Naive B cell (primary cell): ENCODE measurements at regions not wholly inside any gene's neighbourhood (a gene's known extent, or its start where the extent isn't known, plus 50 kb on each side); places are given as distances from the start of the nearest gene placed in this dataset.

Source experiments
- ATAC-seq, 2 donors: fragments of 150-1000 bp; cut with Tn5 transposase; 2 replicates each; pipeline ENCODE4 v1.10.0; 2021; ENCODE audit warnings: low read depth in 2 of 2, mild to moderate bottlenecking in 2 of 2, moderate library complexity in 2 of 2
- DNase-seq: peaks from one replicate; pipeline ENCODE4 v3.0.0; 2022
- H3K27ac Mint-ChIP-seq, 6 donors: one replicate each; pipeline ENCODE4 v1.8.0; 2020 to 2022; ENCODE audit warnings: mild to moderate bottlenecking in 6 of 6, mixed read lengths in 6 of 6, moderate library complexity in 5 of 6, inconsistent platforms in 2 of 6
- H3K27me3 Mint-ChIP-seq, 3 donors: one replicate each; pipeline ENCODE4 v1.8.0; 2021 to 2022; ENCODE audit warnings: mixed read lengths in 3 of 3, mild to moderate bottlenecking in 1 of 3
- H3K36me3 Mint-ChIP-seq, 2 donors: one replicate each; pipeline ENCODE4 v1.8.0; 2020 to 2022; ENCODE audit warnings: mixed read lengths in 2 of 2, inconsistent platforms in 1 of 2, mild to moderate bottlenecking in 1 of 2
- H3K4me1 Mint-ChIP-seq, 3 donors: one replicate each; pipeline ENCODE4 v1.8.0; 2020 to 2022; ENCODE audit warnings: mixed read lengths in 3 of 3, inconsistent platforms in 1 of 3, mild to moderate bottlenecking in 1 of 3, moderate library complexity in 1 of 3
- H3K4me3 Mint-ChIP-seq, 8 donors: one replicate each; pipeline ENCODE4 v1.8.0; 2020 to 2022; ENCODE audit warnings: mild to moderate bottlenecking in 8 of 8, mixed read lengths in 8 of 8, moderate library complexity in 8 of 8, inconsistent platforms in 2 of 8
- H3K9me3 Mint-ChIP-seq, 7 donors: one replicate each; pipeline ENCODE4 v1.8.0; 2020 to 2022; ENCODE audit warnings: mixed read lengths in 7 of 7, mild to moderate bottlenecking in 5 of 7, inconsistent platforms in 2 of 7, moderate library complexity in 1 of 7

- Mint-ChIP-seq H3K27ac (no peak overlapping the region), H3K9me3 (peaks cover under 1 to 7% (median 4%) of the 10 kb centered on the region in 7 donors), H3K27me3 (peaks cover 3 to 12% (median 6%) of the 10 kb centered on the region in 3 donors), H3K36me3 (peaks cover 1 to 3% of the 10 kb centered on the region in 2 donors), H3K4me3 (no peak overlapping the region), H3K4me1 (peaks cover 0 to 5% (median 0%) of the 10 kb centered on the region in 3 donors)
- no peak for DNase-seq
- no peak for ATAC-seq
Observed at GRCh38 chr21:35540950-35541638, 492.0 kb upstream of the RUNX1 start.

- H3K27ac Mint-ChIP-seq = no peak overlapping the region
Observed at GRCh38 chr21:35538386-35538785, 489.3 kb upstream of the RUNX1 start.

GRCh38 chr21:35537604-35538003 lies 488.5 kb upstream of the RUNX1 start:
- no peak for ATAC-seq

More at GRCh38 chr21:35538386-35538785, 489.3 kb upstream of the RUNX1 start:
- ATAC-seq = no peak
- H3K9me3 Mint-ChIP-seq = peaks cover 8 to 16% (median 11%) of the 10 kb centered on the region in 7 donors
- no peak overlapping the region for H3K4me3 Mint-ChIP-seq
- H3K36me3 Mint-ChIP-seq = peaks cover 5 to 21% of the 10 kb centered on the region in 2 donors
- H3K4me1 Mint-ChIP-seq = peaks cover 0 to under 1% (median 0%) of the 10 kb centered on the region in 3 donors
- no peaks in the 10 kb centered on the region for H3K27me3 Mint-ChIP-seq
- DNase-seq = no peak

GRCh38 chr21:35533893-35534292 lies 484.8 kb upstream of the RUNX1 start:
- no peak for ATAC-seq
- H3K27ac Mint-ChIP-seq = no peak overlapping the region
- H3K27me3 Mint-ChIP-seq = no peaks in the 10 kb centered on the region
- no peak overlapping the region for H3K4me3 Mint-ChIP-seq
- H3K4me1 Mint-ChIP-seq = peaks cover 7 to 12% (median 11%) of the 10 kb centered on the region in 3 donors
- H3K9me3 Mint-ChIP-seq = peaks cover 8 to 16% (median 11%) of the 10 kb centered on the region in 7 donors
- peaks cover 5 to 21% of the 10 kb centered on the region in 2 donors for H3K36me3 Mint-ChIP-seq
- DNase-seq = no peak

More at GRCh38 chr21:35537604-35538003, 488.5 kb upstream of the RUNX1 start:
- Mint-ChIP-seq H3K9me3 (peaks cover 8 to 16% (median 11%) of the 10 kb centered on the region in 7 donors), H3K4me3 (no peak overlapping the region), H3K36me3 (peaks cover 5 to 21% of the 10 kb centered on the region in 2 donors), H3K4me1 (no peaks in the 10 kb centered on the region), H3K27ac (no peak overlapping the region), H3K27me3 (no peaks in the 10 kb centered on the region)
- DNase-seq = no peak

GRCh38 chr21:35530766-35531165 lies 481.7 kb upstream of the RUNX1 start:
- H3K4me3 Mint-ChIP-seq = no peak overlapping the region
- peaks cover under 1 to 15% of the 10 kb centered on the region in 2 donors for H3K36me3 Mint-ChIP-seq
- H3K9me3 Mint-ChIP-seq = peaks cover 3 to 8% (median 5%) of the 10 kb centered on the region in 7 donors
- H3K27me3 Mint-ChIP-seq = no peaks in the 10 kb centered on the region
- H3K27ac Mint-ChIP-seq = peak overlapping the region in 1 of 6 donors; percentile 79
- DNase-seq (no peak), ATAC-seq (no peak)
- H3K4me1 Mint-ChIP-seq = peaks cover 30 to 41% (median 36%) of the 10 kb centered on the region in 3 donors

- Mint-ChIP-seq H3K27ac (peak overlapping the region; percentile 48 to 97 (median 92)), H3K4me1 (peaks cover 41 to 55% (median 47%) of the 10 kb centered on the region in 3 donors), H3K4me3 (peak overlapping the region; percentile 84 to 95 (median 90)), H3K27me3 (no peaks in the 10 kb centered on the region), H3K36me3 (peaks cover 0 to 8% of the 10 kb centered on the region in 2 donors), H3K9me3 (peaks cover 0 to 5% (median 0%) of the 10 kb centered on the region in 7 donors)
- peak; percentile 62 for ATAC-seq
- DNase-seq = peak; percentile 31
Observed at GRCh38 chr21:35529171-35529863, 480.2 kb upstream of the RUNX1 start.

GRCh38 chr21:35528116-35529042 lies 479.3 kb upstream of the RUNX1 start:
- ATAC-seq (peak; percentile 57 to 61), DNase-seq (peak; percentile 40)
- no peaks in the 10 kb centered on the region for H3K9me3 Mint-ChIP-seq
- H3K4me3 Mint-ChIP-seq = peak overlapping the region; percentile 84 to 95 (median 90)
- no peaks in the 10 kb centered on the region for H3K27me3 Mint-ChIP-seq
- H3K36me3 Mint-ChIP-seq = no peaks in the 10 kb centered on the region
- peaks cover 41 to 63% (median 47%) of the 10 kb centered on the region in 3 donors for H3K4me1 Mint-ChIP-seq
- H3K27ac Mint-ChIP-seq = peak overlapping the region; percentile 48 to 97 (median 92)

- DNase-seq = no peak
- H3K36me3 Mint-ChIP-seq = no peaks in the 10 kb centered on the region
- no peaks in the 10 kb centered on the region for H3K9me3 Mint-ChIP-seq
- ATAC-seq = no peak
- peak overlapping the region in 5 of 8 donors; percentile 24 to 85 (median 49) for H3K4me3 Mint-ChIP-seq
- no peaks in the 10 kb centered on the region for H3K27me3 Mint-ChIP-seq
- H3K27ac Mint-ChIP-seq = peak overlapping the region in 3 of 6 donors; percentile 74 to 90 (median 89)
- H3K4me1 Mint-ChIP-seq = peaks cover 41 to 63% (median 47%) of the 10 kb centered on the region in 3 donors
Observed at GRCh38 chr21:35527358-35527757, 478.3 kb upstream of the RUNX1 start.

GRCh38 chr21:35525443-35525842 lies 476.3 kb upstream of the RUNX1 start:
- H3K36me3 Mint-ChIP-seq = no peaks in the 10 kb centered on the region
- ATAC-seq (peak; percentile 83 to 85), DNase-seq (peak; percentile 61)
- H3K27ac Mint-ChIP-seq = peak overlapping the region; percentile 92 to 99 (median 98)
- peaks cover 41 to 63% (median 47%) of the 10 kb centered on the region in 3 donors for H3K4me1 Mint-ChIP-seq
- H3K9me3 Mint-ChIP-seq = no peaks in the 10 kb centered on the region
- H3K27me3 Mint-ChIP-seq = no peaks in the 10 kb centered on the region
- peak overlapping the region in 5 of 8 donors; percentile 23 to 80 (median 49) for H3K4me3 Mint-ChIP-seq

- Mint-ChIP-seq H3K9me3 (no peaks in the 10 kb centered on the region), H3K4me1 (peaks cover 13 to 32% (median 21%) of the 10 kb centered on the region in 3 donors), H3K27ac (peak overlapping the region in 1 of 6 donors; percentile 32), H3K36me3 (no peaks in the 10 kb centered on the region), H3K4me3 (no peak overlapping the region), H3K27me3 (peaks cover 0 to 9% (median 7%) of the 10 kb centered on the region in 3 donors)
- DNase-seq (no peak), ATAC-seq (no peak)
Observed at GRCh38 chr21:35521852-35522505, 472.9 kb upstream of the RUNX1 start.

GRCh38 chr21:35521293-35521692 lies 472.2 kb upstream of the RUNX1 start:
- Mint-ChIP-seq H3K27ac (no peak overlapping the region), H3K4me3 (no peak overlapping the region), H3K27me3 (peaks cover 0 to 9% (median 7%) of the 10 kb centered on the region in 3 donors), H3K4me1 (peaks cover 13 to 28% (median 17%) of the 10 kb centered on the region in 3 donors), H3K36me3 (no peaks in the 10 kb centered on the region), H3K9me3 (no peaks in the 10 kb centered on the region)
- DNase-seq (no peak), ATAC-seq (no peak)

- H3K4me3 Mint-ChIP-seq = no peak overlapping the region
- ATAC-seq (no peak), DNase-seq (no peak)
- H3K4me1 Mint-ChIP-seq = peaks cover 11 to 23% (median 13%) of the 10 kb centered on the region in 3 donors
- peaks cover 0 to 9% (median 7%) of the 10 kb centered on the region in 3 donors for H3K27me3 Mint-ChIP-seq
- no peaks in the 10 kb centered on the region for H3K36me3 Mint-ChIP-seq
- no peaks in the 10 kb centered on the region for H3K9me3 Mint-ChIP-seq
- peak overlapping the region in 1 of 6 donors; percentile 42 for H3K27ac Mint-ChIP-seq
Observed at GRCh38 chr21:35520856-35521255, 471.8 kb upstream of the RUNX1 start.
